HG03135 (cell line): ENCODE measurements at regions not wholly inside any gene's neighbourhood (a gene's known extent, or its start where the extent isn't known, plus 50 kb on each side); places are given as distances from the start of the nearest gene placed in this dataset.
"Not testable (repeated sequence)": the region's sequence is repeated elsewhere in the genome, so short reads cannot be mapped to it uniquely, and the experiment has no call there.

Experiments used
- ATAC-seq: cut with Tn5 transposase; IDR thresholded peaks from one replicate; pipeline ENCODE4 v1.9.1; 2021; ENCODE audit warnings: mild to moderate bottlenecking, moderate library complexity; ENCODE audit not compliant: unreplicated experiment

DNA sequence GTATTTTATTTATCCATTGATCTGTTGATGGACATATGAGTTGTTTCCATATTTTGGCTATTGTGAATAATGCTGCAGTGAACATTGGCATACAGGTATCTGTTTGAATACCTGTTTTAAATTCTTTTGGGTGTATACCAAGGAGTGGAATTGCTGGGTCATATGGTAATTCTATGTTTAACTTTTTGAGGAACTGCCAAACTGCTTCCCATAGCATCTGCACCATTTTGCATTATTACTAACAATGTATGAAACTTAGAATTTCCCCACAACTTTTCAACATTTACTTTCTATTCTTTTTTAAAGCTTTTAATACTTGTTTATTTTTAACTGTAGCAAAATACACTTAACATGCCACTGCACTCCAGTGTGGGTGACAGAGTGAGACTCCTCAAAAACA, 57.0 kb upstream of the MSN start:
- ATAC-seq = no peak

DNA sequence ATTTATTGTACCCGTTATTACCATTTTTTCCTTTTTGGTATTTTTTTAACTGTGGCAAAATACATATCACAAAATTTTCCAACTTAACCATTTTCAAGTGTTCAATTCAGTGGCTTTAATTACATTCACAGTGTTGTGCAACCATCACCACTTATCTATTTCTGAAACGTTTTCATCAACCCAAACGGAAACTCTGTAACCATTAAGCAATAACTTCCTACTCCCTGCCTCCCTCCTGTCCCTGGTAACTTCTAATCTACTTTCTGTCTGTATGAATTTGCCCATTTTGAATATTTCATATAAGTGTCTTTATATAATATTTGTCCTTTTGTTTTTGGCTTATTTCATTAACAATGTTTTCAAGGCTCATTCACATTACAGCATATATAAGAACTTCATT, 57.4 kb upstream of the MSN start:
- no peak for ATAC-seq

DNA sequence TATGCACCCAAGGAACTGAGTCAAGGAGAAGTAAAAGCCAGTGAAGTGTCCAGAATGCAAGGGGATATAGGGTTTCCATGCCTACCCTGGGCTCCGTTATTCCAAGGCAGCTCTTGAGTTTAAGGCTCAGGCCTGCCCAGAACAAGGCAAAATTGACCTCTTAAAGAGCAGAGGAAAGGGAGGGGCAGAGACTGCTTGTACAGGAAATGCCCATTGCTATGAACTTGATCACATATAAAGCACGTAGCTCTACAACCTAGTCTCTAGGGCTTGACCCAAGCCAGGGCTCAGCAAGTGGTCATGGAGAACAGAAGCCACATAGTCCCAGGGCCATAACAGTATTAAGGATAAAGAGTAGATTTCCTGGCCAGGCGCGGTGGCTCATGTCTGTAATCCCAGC, 58.2 kb upstream of the MSN start:
- ATAC-seq = no peak

DNA sequence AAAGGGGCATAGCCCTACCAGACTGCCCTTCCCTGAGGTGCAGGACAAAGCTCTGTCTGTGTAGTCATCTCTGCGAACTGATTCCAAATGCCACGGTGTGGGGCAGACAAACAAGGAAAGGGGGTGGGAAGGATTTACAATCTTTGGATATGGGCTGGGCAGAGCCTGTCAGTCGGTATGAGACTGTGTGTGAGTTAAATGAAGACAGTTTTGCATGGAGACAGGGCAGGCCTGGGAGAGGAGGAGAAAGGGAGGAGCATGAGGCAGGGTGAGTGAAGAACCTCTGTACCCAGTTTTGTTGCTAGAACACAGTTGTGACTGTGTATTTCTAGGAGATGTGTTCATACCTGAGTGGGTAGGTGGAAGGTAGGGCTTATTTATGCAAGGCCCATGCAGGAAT, 59.4 kb upstream of the MSN start:
- ATAC-seq = no peak

DNA sequence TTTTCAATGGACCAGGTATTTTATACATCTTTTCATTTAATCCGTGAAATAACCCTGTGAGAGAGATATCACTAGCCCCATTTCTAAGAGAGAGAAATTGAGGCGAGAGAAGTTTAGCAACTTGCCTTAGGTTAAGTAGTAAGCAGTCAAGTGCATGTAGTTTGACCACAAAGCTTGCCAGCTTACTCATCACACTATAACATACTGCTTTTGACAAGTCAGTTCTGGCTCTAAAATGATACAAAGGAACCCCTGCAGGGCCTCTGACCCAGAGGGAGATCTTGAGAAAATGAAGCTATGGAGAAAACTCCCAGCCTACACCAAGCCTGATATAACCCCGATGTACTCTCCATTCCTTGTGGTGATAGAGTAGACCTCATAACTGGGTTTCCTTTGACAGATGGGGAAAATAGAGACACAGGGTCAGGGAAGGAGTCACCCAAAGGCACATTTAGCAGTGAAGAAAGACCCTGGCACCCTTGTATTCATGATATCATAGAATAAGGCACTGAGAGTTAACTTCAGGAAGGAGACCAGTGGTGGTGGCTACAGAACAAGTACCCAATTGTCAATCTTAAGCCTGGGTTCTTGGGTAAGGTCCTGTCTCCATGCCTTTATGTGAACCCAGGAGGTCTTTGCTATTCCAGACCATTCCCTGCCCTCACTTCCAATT, 60.2 kb upstream of the MSN start:
- no peak for ATAC-seq

DNA sequence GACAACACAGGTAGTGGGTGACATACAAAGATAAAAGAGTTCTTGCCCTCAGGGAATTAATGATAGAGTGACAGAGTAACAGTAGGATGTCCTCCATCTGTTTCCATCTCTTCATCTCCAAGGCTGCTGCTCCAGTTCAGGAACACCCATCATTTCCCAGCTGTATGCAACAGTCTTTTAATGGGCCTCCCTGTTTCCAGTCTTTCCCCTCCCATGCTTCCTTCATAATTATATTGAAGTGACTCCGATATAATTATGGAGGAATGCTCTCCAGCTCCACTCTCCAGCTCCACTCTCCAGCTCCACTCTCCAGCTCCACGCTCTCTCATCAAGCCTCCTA, 65.3 kb upstream of the MSN start:
- no peak for ATAC-seq

DNA sequence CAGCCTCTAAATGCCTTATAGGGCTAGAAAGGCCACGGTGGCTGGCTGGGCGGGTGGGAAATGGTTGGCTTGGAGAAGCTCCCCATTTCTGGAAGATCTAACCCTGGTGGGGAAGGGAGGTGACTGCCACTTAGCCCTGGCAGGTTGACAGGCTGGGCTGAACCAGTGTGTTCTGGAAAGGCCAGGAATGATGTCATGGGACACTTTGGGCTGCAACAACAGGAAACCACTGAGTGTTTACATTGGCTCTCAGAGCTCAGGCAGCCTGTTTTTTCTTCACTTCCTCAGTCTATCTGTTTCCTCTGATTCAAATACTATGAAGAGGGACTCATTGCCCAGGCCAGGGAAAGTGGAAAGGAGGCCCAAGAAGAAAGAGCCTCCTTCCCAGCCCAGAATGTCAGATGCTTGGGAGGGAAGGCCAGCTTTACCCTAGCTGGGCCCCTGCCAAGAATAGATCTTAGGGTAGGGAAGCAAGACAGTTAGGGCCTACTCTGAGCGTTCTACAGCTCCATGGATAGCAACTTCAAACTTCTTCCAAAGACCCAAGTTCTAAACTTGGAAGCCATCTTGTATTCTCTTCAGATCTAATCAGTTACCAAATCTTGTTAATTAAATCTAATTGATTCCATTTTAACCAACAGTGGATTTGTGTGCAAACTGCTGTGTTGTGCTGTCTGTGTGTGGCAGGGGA, 65.8 kb upstream of the MSN start:
- no peak for ATAC-seq

DNA sequence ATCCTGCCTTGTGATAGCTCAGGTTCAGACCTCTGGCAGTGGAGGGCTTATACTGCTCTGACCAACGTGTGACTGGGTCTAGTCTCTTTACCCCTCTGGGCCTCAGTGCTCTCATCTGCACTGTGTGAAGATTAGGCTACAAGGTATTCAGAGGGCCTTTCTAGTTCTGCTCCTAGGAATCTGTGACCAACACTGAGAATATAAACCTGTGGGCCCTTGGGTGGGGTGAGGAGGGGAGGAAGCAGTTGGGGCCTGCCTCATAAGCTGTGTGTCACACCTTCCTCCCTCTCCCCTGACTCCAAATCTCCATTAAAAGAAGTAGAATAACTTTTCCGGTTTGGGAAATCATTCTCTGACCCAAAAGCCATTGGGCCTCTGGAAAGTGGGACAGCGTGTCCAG, 66.3 kb upstream of the MSN start:
- ATAC-seq = no peak

DNA sequence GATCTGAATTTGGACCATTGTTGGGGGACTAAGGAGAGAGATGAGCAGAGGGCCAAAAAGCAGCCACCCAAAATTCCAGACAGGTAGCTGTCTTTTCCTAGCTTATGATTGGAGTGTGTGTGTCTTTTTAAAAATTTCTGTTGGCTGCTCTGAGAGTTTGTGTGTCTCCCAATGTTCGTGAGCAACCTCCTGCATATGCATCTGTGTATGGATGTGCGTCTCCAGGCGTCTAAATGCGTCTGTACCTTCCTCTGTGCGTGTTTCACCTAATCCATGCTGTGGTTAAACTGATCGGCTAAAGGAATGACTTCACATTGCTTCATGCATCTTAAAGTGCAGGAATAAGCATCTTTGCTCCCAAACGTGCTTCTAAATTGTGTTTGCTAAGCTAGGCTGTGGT, 65.5 kb upstream of the LAS1L start:
- ATAC-seq = no peak

DNA sequence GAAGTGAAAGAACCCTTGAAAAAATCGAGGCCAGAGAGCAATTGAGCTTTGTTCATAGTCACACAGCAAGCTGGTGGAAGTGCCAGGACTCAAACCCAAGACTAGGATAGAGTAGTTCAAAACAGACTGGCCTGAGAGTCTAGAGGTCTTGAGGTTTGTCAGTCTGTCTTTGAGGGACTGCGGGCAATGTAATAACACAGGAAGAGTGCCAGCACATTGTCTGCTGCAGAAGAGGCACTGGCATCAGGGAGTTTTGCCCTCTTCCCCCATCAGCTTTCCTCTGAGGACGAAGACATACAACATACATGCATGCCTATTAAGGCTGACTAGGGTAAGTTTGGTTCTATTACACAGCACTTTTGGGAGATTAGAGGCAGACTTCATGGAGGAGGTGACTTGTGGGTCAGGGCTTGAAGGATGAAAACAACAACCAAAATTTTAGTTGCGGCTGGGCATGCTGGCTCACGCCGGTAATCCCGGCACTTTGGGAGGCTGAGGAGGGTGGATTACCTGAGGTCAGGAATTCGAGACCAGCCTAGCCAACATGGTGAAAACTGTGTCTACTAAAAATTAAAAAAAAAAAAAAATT, 64.1 kb upstream of the LAS1L start:
- ATAC-seq = no peak

DNA sequence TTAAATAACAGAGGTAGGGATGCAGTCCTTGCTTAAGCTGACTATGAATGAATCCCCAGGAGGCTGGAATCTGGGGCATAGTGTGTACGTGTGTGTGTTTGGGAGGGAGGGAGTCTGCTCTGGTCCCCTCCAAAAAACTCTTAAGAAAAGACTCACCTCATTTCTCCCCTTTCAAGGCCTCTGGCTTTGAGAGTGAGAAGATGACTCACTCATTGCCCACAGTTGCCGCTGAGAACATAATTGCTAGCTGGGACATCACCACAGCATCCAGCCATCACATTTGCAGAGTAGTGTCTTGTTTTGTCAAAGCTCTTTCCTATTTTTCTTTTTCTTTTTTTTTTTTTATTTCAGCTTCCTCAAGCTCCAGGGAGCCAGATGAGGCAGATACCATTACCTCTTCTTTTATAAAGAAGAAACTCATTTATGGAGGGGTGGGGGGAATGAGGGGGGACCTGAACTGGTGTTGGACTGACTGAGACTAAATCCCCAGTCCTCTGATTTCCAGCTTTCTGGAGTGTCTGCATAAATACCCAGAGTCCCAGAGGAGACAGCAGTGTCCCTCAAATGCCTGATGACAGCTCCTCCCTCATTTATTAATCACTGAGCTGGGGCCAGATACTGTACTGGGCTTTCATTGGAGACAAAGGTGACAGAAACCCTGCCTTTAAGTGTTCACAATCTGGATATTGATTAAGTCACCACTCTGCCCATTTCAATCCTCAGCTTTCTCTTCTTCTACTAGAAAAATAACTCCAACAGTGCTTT, 61.9 kb upstream of the LAS1L start:
- ATAC-seq = peak; percentile 48

DNA sequence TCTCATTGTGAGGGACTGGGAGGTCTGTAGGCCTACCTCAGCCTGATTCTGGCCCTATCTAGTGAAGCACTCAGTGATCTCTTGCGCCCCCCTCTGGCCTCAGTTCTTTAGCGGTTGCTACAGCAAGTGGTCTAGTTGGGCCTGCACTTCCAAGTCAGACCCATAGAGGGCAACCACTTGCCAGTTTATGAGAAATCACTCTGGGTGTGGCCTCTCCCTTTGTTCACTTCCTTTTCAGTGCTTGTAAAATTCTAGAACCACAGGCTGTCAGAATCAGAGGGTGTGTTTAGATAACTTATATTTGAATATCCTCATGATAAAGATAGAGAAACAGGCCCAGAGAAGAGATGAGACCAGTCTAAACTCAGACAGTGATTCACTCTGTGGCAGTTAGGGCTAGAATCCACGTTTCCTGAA, 60.9 kb upstream of the LAS1L start:
- ATAC-seq = peak; percentile 90

DNA sequence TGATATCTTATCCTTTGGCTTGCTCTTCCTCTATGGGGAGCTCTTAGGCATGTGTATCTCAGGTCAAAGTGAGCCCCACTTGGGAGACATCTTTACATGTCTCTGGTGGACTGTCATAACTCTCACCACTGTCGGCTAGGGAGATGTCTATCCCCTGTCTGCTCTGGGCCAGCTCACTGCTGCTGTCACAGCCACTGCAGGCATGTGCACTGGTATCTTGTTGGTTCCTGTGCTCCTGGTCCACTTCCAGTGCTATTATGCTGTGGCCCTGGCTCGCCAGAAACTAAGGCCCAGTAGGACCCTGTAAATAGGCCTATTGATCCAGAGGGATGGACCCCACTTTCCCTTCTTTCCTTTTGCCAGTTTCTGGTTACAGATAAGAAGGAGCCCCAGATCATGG, 56.6 kb upstream of the LAS1L start:
- ATAC-seq = no peak

DNA sequence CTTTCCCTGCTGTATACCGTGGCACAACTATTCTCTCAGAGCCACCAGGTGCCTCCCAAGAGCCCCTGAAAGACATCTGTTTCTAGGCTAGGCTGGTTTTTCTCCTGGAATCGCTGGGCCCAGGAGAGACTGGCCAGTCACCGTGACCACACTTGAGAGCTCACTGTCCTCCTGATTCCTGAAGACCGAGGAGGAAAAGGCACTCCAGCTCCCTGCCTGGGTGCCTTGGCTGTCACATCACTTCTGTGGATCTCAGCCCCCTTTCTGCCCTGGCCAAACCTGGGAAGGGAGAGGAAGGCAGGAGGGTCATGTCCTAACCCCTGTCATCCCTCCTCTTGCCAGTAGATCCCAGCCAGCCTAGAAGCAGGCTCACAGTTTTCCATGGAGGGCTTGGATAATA, 54.7 kb upstream of the LAS1L start:
- ATAC-seq = no peak

DNA sequence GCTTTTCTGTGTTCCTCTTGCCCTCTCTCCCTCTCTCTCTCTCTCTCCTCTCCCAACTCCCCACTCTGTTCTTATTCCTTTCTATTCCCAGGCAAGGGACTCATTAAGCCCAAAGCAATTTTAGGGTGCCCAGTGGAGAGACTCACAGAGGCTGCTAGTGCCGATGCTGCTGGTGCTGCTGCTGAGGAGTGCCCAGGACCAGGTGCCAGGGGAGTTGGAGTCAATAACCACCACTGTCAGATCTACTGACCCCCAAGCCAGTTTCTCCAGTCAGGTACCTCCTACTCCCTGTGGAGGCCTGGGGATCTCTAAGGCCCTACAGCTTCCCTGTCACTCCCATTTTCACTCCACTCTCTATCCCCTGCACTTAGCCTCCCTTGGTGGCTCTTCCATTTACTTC, 54.2 kb upstream of the LAS1L start:
- ATAC-seq = no peak

DNA sequence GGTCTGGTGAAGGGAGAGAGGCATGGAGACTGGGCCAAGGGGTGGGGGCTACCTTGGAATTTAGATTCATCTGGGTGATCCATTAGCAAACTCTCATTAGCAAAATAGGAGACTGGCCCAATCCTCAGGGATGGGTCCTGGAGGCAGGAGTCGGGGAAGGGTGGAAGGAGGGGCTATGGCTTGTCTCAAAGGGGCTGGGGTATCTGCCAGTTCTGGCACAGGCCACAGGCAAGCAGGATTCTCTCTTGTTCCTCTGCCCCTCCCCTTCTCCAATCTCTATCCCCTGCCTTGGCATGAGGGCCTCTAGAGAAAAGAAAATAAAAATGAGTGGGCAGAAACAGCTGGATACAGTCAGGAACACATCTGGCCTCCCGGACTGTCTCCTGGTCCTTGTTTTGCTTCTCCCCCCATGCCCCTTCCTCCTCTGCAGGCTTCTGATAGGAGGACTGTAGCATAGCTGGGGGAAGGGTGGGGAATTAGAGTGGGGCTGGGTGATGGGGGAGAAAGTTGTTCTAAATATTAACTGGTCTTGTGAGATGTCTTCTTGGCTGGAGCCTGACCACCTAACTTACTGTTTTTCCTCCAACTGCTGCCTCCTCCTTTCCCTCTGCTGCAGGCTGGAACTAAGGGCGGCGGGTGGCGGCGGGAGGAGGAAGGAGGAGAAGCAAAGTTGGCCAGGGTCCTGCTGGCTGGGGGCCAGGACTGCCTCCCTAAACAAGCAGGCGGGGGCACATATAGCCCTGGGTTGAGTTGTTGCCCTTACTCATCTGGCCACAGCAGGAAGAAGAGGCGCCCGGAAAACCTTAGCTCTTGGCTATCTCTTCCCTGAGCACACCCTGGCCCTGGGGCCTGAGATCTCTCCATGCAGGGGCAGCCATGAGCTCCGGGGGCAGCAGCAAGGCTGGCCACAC, 53.3 kb upstream of the LAS1L start:
- ATAC-seq = no peak

DNA sequence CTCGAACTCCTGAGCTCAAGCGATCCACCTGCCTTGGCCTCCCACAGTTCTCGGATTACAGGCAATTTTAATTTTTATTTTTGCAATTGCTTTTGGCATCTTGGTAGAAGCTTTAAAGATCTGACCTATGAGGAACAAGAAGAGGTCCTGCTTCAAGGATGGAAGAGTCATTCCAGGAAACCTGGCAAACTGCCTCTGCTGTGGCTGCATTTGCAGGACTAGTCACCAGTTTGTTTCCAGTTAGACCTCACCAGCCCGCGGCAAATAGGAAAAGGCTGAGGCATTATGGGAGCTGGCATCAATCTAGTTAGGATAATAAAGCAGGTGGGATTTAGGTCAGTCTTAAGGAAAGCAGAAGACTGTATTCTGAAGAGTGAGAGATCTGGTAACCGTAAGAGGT, 51.9 kb upstream of the LAS1L start:
- no peak for ATAC-seq

DNA sequence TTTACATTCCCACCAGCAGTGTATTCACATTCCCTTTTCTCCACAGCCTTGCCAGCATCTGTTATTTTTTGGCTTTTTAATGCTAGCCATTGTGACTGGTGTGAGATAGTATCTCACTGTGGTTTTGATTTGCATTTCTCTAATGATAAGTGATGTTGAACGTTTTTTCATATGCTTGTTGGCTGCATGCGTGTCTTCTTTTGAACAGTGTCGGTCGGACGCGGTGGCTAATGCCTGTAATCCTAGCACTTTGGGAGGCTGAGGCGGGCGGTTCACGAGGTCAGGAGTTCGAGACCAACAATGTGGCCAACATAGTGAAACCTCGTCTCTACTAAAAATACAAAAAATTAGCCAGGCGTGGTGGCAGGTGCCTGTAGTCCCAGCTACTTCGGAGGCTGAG, 50.6 kb upstream of the LAS1L start:
- not testable (repeated sequence) for ATAC-seq
